ENCODE measurements at regions not wholly inside any gene's neighbourhood (a gene's known extent, or its start where the extent isn't known, plus 50 kb on each side); places are given as distances from the start of the nearest gene placed in this dataset.

DNA sequence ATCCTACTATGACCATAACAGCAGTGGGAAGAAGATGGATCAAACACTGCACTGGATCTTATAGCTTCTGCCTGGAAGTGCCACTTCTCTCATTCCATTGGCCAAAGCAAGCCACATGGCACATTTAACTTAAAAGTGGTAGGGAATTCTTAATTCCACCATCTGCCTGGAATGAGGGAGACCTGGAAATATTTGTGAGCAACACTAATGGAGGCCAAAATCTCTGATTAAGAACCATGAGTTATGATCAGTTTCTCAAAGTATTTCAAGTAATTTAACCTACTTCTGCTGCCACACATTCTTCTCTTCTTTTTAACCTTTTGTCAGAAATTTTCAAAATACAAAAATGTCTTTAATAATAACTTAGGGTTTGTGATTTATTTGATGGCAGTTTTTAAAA, 154.0 kb upstream of the C1orf87 start:
- H3K23me2 ChIP-seq (ENCODE audit: insufficient read length, low read depth, low read length, poor library complexity, severe bottlenecking), result no peaks in the 10 kb centered on the region
- Mint-ChIP-seq H3K4me3 (no peak overlapping the region), H3K4me1 (peaks cover 6 to 7% of the 10 kb centered on the region in 2 experiments; a peak in 1 of 4 replicates), H3K9me3 (peaks cover 0 to 3% of the 10 kb centered on the region in 2 experiments; a peak in 2 of 5 replicates), H3K27me3 (ENCODE audit: low read depth) (no peaks in the 10 kb centered on the region), H3K27ac (no peak overlapping the region), H3K36me3 (ENCODE audit: insufficient read depth in 1 of 3, low read depth in 3 of 3) (no peaks in the 10 kb centered on the region)
- no peaks in the 10 kb centered on the region for H3K27me3 ChIP-seq (ENCODE audit: insufficient read depth, low read length)
- H2BK5ac ChIP-seq (ENCODE audit: insufficient read length, low read length), result no peak overlapping the region
- no peaks in the 10 kb centered on the region for H3K4me1 ChIP-seq (ENCODE audit: insufficient read depth, low read length)
- no peak overlapping the region for H3K56ac ChIP-seq (ENCODE audit: insufficient read length, low read depth, low read length)
- H2AK5ac ChIP-seq (ENCODE audit: insufficient read length, low read length), result no peak overlapping the region
- no peaks in the 10 kb centered on the region for H3K79me2 ChIP-seq (ENCODE audit: insufficient read depth, low read length)
- no peak overlapping the region for H3K4me2 ChIP-seq (ENCODE audit: insufficient read depth, insufficient read length, low read length)
- H2AFZ ChIP-seq (ENCODE audit: low read length), result no peak overlapping the region
- no peaks in the 10 kb centered on the region for H3K9me3 ChIP-seq (ENCODE audit: control insufficient read depth, low read depth, low read length)
- H3K27ac ChIP-seq (ENCODE audit: insufficient read length, low read depth, low read length), result no peak overlapping the region
- no peak overlapping the region for H4K5ac ChIP-seq (ENCODE audit: insufficient read length, low read depth, low read length)
- no peak for DNase-seq
- H2BK12ac ChIP-seq (ENCODE audit: insufficient read length, low read depth, low read length), result no peak overlapping the region
- no peak overlapping the region for H2BK15ac ChIP-seq (ENCODE audit: low read depth, low read length)
- H3K9ac ChIP-seq (ENCODE audit: extremely low read depth, insufficient read length, low read length), result no peak overlapping the region
- TF ChIP-seq, protein P1, sequence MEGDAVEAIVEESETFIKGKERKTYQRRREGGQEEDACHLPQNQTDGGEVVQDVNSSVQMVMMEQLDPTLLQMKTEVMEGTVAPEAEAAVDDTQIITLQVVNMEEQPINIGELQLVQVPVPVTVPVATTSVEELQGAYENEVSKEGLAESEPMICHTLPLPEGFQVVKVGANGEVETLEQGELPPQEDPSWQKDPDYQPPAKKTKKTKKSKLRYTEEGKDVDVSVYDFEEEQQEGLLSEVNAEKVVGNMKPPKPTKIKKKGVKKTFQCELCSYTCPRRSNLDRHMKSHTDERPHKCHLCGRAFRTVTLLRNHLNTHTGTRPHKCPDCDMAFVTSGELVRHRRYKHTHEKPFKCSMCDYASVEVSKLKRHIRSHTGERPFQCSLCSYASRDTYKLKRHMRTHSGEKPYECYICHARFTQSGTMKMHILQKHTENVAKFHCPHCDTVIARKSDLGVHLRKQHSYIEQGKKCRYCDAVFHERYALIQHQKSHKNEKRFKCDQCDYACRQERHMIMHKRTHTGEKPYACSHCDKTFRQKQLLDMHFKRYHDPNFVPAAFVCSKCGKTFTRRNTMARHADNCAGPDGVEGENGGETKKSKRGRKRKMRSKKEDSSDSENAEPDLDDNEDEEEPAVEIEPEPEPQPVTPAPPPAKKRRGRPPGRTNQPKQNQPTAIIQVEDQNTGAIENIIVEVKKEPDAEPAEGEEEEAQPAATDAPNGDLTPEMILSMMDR (conservative IDR thresholded peaks at IDR 0.05), result no peak
- H4K91ac ChIP-seq (ENCODE audit: insufficient read length, low read depth, low read length), result no peak overlapping the region
- no peaks in the 10 kb centered on the region for H4K20me1 ChIP-seq (ENCODE audit: control insufficient read depth, insufficient read depth, insufficient read length)
- no peak overlapping the region for H3K23ac ChIP-seq (ENCODE audit: insufficient read length, low read depth, low read length)
- no peak overlapping the region for H3K4ac ChIP-seq (ENCODE audit: low read depth, low read length)
- H2BK20ac ChIP-seq (ENCODE audit: low read depth, low read length, poor library complexity, severe bottlenecking), result no peak overlapping the region
- no peaks in the 10 kb centered on the region for H3K79me1 ChIP-seq (ENCODE audit: insufficient read depth, low read depth, low read length, poor library complexity, severe bottlenecking)
- H3T11ph ChIP-seq (ENCODE audit: low read length), result no peak overlapping the region
- H2BK120ac ChIP-seq (ENCODE audit: low read depth, low read length, poor library complexity, severe bottlenecking), result no peak overlapping the region
- H4K8ac ChIP-seq (replicated peaks; ENCODE audit: insufficient read length, low read depth, low read length), result no peak overlapping the region
- H3K18ac ChIP-seq (ENCODE audit: insufficient read length, low read depth, low read length), result no peak overlapping the region
- H3K14ac ChIP-seq (ENCODE audit: insufficient read depth, low read length), result no peak overlapping the region
